Activated effector memory CD4-positive, alpha-beta T cell treated with anti-CD3 and anti-CD28 coated beads, Interleukin-2, amount 50 U/mL, for 16 hours (primary cell): ENCODE measurements at regions not wholly inside any gene's neighbourhood (a gene's known extent, or its start where the extent isn't known, plus 50 kb on each side); places are given as distances from the start of the nearest gene placed in this dataset.
A peak's percentile ranks its signal among the peaks of the same experiment; 100 is the strongest.
"Not testable (repeated sequence)": the region's sequence is repeated elsewhere in the genome, so short reads cannot be mapped to it uniquely, and the experiment has no call there.

Experiments used
- DNase-seq: peaks from one replicate; pipeline ENCODE4 v3.0.0-alpha.2; 2020

GRCh38 chr15:75792236-75792635 is 51.0 kb upstream of the UBE2Q2 start:
- DNase-seq, result not testable (repeated sequence)

GRCh38 chr15:75791337-75791713 is 51.9 kb upstream of the UBE2Q2 start:
- DNase-seq, result no peak

GRCh38 chr15:75790631-75791336 is 52.5 kb upstream of the UBE2Q2 start:
- DNase-seq, result no peak

- peak; percentile 24 for DNase-seq
Measured at GRCh38 chr15:75786575-75786947, 56.7 kb upstream of the UBE2Q2 start.

GRCh38 chr15:75785771-75786574 is 57.3 kb upstream of the UBE2Q2 start:
- DNase-seq, result peak; percentile 53

GRCh38 chr15:75784511-75785480 is 58.5 kb upstream of the UBE2Q2 start:
- DNase-seq, result peak; percentile 41

GRCh38 chr15:75783566-75783965 is 59.7 kb upstream of the UBE2Q2 start:
- DNase-seq, result not testable (repeated sequence)

GRCh38 chr15:75782926-75783325 is 60.3 kb upstream of the UBE2Q2 start:
- DNase-seq, result peak; percentile 50

GRCh38 chr15:75780995-75781394 is 62.3 kb upstream of the UBE2Q2 start:
- DNase-seq, result peak; percentile 46

- DNase-seq, result no peak
Measured at GRCh38 chr15:75779504-75779903, 63.7 kb upstream of the UBE2Q2 start.

GRCh38 chr15:75776871-75777610 is 64.4 kb upstream of the CSPG4 start:
- not testable (repeated sequence) for DNase-seq

GRCh38 chr15:75776065-75776423 is 63.4 kb upstream of the CSPG4 start:
- no peak for DNase-seq

- DNase-seq, result peak; percentile 52
Measured at GRCh38 chr15:75775296-75776064, 62.8 kb upstream of the CSPG4 start.

- DNase-seq, result peak; percentile 34
Measured at GRCh38 chr15:75773974-75774373, 61.3 kb upstream of the CSPG4 start.

- DNase-seq, result peak; percentile 27
Measured at GRCh38 chr15:75771054-75771453, 58.4 kb upstream of the CSPG4 start.

- peak; percentile 19 for DNase-seq
Measured at GRCh38 chr15:75770131-75770530, 57.5 kb upstream of the CSPG4 start.

GRCh38 chr15:75768526-75768925 is 55.9 kb upstream of the CSPG4 start:
- DNase-seq, result peak; percentile 27

- DNase-seq, result peak; percentile 33
Measured at GRCh38 chr15:75765551-75766305, 53.1 kb upstream of the CSPG4 start.

GRCh38 chr15:75764845-75765550 is 52.4 kb upstream of the CSPG4 start:
- peak; percentile 37 for DNase-seq
